WTC11 (cell line): ENCODE measurements at regions not wholly inside any gene's neighbourhood (a gene's known extent, or its start where the extent isn't known, plus 50 kb on each side); places are given as distances from the start of the nearest gene placed in this dataset.

Experiments used
- ATAC-seq: fragments of 200-7000 bp; cut with Tn5 transposase; 2 replicates; pipeline ENCODE4 v1.10.0; 2021; ENCODE audit warnings: mild to moderate bottlenecking, moderate library complexity
- CTCF ChIA-PET: fragments of 300-600 bp; sonication (Branson Sonifier 250); formaldehyde crosslinking; loops from one replicate; lab custom pipeline; 2021; ENCODE audit warnings: antibody characterized with exemption; lab: Charles Lee
- POLR2A ChIA-PET: fragments of 350-600 bp; sonication (Branson Sonifier 250); formaldehyde crosslinking; loops from one replicate; lab custom pipeline; 2021; ENCODE audit warnings: antibody characterized with exemption; lab: Charles Lee
- DNase-seq: peaks from one replicate; pipeline ENCODE4 v3.0.0; 2021; ENCODE audit warnings: low spot score
- H3K27ac Mint-ChIP-seq: 2 replicates; pipeline ENCODE4 v1.8.0; 2021; ENCODE audit warnings: mixed read lengths
- H3K27me3 Mint-ChIP-seq: 2 replicates; pipeline ENCODE4 v1.8.0; 2021; ENCODE audit warnings: low read depth, mild to moderate bottlenecking, moderate library complexity, mixed read lengths
- H3K36me3 Mint-ChIP-seq: 2 replicates; pipeline ENCODE4 v1.8.0; 2021; ENCODE audit warnings: mixed read lengths
- H3K4me1 Mint-ChIP-seq: 2 replicates; pipeline ENCODE4 v1.8.0; 2022; ENCODE audit warnings: mixed read lengths
- H3K4me3 Mint-ChIP-seq: 2 replicates; pipeline ENCODE4 v1.8.0; 2021; ENCODE audit warnings: mild to moderate bottlenecking, moderate library complexity, mixed read lengths
- H3K9me3 Mint-ChIP-seq: 2 replicates; pipeline ENCODE4 v1.8.0; 2021; ENCODE audit warnings: mixed read lengths
- ETV6 ChIP-seq: sonication (generic); formaldehyde crosslinking; IDR thresholded peaks from 2 replicates; pipeline ENCODE4 v1.8.1; 2022; ENCODE audit warnings: mild to moderate bottlenecking, missing genetic modification reagents
- HMGA2 ChIP-seq: fragments of 250-450 bp; sonication (Bioruptor Pico); IDR thresholded peaks from 2 replicates; pipeline ENCODE4 v1.4.0; 2021; ENCODE audit warnings: mild to moderate bottlenecking, moderate library complexity
- JUN ChIP-seq: sonication (generic); formaldehyde crosslinking; IDR thresholded peaks from 2 replicates; pipeline ENCODE4 v1.8.0; 2023; ENCODE audit warnings: mild to moderate bottlenecking, missing genetic modification reagents
- NR1H2 ChIP-seq: sonication (generic); formaldehyde crosslinking; IDR thresholded peaks from 2 replicates; pipeline ENCODE4 v1.9.0; 2021; ENCODE audit warnings: mild to moderate bottlenecking, moderate library complexity, missing genetic modification reagents
- NR3C1 ChIP-seq: sonication (generic); formaldehyde crosslinking; conservative IDR thresholded peaks from 2 replicates; pipeline ENCODE4 v1.8.1; 2023; ENCODE audit warnings: low read depth, mild to moderate bottlenecking, missing genetic modification reagents
- RORB ChIP-seq: fragments of 250-450 bp; sonication (Bioruptor Pico); IDR thresholded peaks from 2 replicates; pipeline ENCODE4 v1.9.0; 2021; ENCODE audit warnings: mild to moderate bottlenecking
- TEAD1 ChIP-seq: sonication (generic); formaldehyde crosslinking; IDR thresholded peaks from 2 replicates; pipeline ENCODE4 v1.8.0; 2022; ENCODE audit warnings: mild to moderate bottlenecking, missing genetic modification reagents
- ZBTB21 ChIP-seq: sonication (generic); formaldehyde crosslinking; IDR thresholded peaks from 2 replicates; pipeline ENCODE4 v1.8.1; 2023; ENCODE audit warnings: mild to moderate bottlenecking, missing genetic modification reagents, borderline replicate concordance
- ZNF232 ChIP-seq: sonication (generic); formaldehyde crosslinking; IDR thresholded peaks from 2 replicates; pipeline ENCODE4 v1.8.0; 2022; ENCODE audit warnings: mild to moderate bottlenecking, missing genetic modification reagents
- ZNF263 ChIP-seq: sonication (generic); formaldehyde crosslinking; IDR thresholded peaks from 2 replicates; pipeline ENCODE4 v1.8.1; 2022; ENCODE audit warnings: low read depth, mild to moderate bottlenecking, moderate library complexity, missing genetic modification reagents
- ZNF423 ChIP-seq: fragments of 250-450 bp; sonication (Bioruptor Pico); IDR thresholded peaks from 2 replicates; pipeline ENCODE4 v2.1.2; 2022; ENCODE audit warnings: mild to moderate bottlenecking, moderate library complexity
- TF ChIP-seq, protein P1 (sequence below): sonication (generic); formaldehyde crosslinking; IDR thresholded peaks from 2 replicates; pipeline ENCODE4 v1.8.1; 2022; ENCODE audit warnings: low read depth, mild to moderate bottlenecking, moderate library complexity, missing genetic modification reagents, borderline replicate concordance
- TF ChIP-seq, protein P2 (sequence below): fragments of 250-450 bp; sonication (Bioruptor Pico); IDR thresholded peaks from 2 replicates; pipeline ENCODE4 v2.1.2; 2022; ENCODE audit warnings: mild to moderate bottlenecking, moderate library complexity
- TF ChIP-seq, protein P3 (sequence below): sonication (generic); formaldehyde crosslinking; IDR thresholded peaks from 2 replicates; pipeline ENCODE4 v1.8.0; 2022; ENCODE audit warnings: mild to moderate bottlenecking, missing genetic modification reagents
- TF ChIP-seq, protein P4 (sequence below): fragments of 200-600 bp; IDR thresholded peaks from 2 replicates; pipeline ENCODE4 v1.8.0; 2022; ENCODE audit warnings: antibody characterized with exemption
- TF ChIP-seq, protein P5 (sequence below): sonication (generic); formaldehyde crosslinking; IDR thresholded peaks from 2 replicates; pipeline ENCODE4 v1.8.1; 2023; ENCODE audit warnings: mild to moderate bottlenecking, missing genetic modification reagents, borderline replicate concordance
- TF ChIP-seq, protein P6 (sequence below): sonication (generic); formaldehyde crosslinking; IDR thresholded peaks from 2 replicates; pipeline ENCODE4 v1.8.1; 2023; ENCODE audit warnings: mild to moderate bottlenecking, missing genetic modification reagents, moderate library complexity

DNA sequence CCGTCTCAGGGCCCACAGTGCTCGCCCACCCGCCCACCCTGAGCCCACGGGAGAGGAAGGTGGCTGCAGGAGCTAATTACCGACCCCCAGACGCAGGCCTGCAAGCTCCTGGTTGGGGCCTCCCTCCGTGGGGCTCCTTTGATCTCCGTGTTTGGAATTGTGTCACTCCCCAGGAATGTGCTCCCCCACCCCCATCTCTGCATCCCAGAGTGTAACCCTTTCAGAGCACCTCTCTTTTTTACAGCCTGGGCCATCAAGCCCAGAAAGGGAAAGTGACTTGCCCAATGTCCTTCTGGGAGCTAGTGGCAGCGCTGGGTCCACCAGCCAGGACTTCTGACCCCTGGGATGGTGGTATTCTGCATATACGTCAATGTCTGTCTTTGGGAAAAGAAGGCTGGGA lies 335.1 kb downstream of the CYRIA start:
- H3K27me3 Mint-ChIP-seq: peaks cover 17% of the 10 kb centered on the region
- H3K9me3 Mint-ChIP-seq: no peaks in the 10 kb centered on the region
- H3K4me3 Mint-ChIP-seq: peak overlapping the region; percentile 9
- POLR2A ChIA-PET: no interaction called here
- peaks cover 53% of the 10 kb centered on the region for H3K4me1 Mint-ChIP-seq
- DNase-seq (peak; percentile 49), ATAC-seq (peak; percentile 65)
- no peaks in the 10 kb centered on the region for H3K36me3 Mint-ChIP-seq
- TF ChIP-seq ZNF423 (CRISPR knock-in tag) (no peak), TEAD1 (no peak), ZNF232 (no peak), JUN (CRISPR knock-in tag) (no peak), NR1H2 (CRISPR knock-in tag) (no peak), NR3C1 (CRISPR knock-in tag) (no peak)
- TF ChIP-seq, protein P1, sequence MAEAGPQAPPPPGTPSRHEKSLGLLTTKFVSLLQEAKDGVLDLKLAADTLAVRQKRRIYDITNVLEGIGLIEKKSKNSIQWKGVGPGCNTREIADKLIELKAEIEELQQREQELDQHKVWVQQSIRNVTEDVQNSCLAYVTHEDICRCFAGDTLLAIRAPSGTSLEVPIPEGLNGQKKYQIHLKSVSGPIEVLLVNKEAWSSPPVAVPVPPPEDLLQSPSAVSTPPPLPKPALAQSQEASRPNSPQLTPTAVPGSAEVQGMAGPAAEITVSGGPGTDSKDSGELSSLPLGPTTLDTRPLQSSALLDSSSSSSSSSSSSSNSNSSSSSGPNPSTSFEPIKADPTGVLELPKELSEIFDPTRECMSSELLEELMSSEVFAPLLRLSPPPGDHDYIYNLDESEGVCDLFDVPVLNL (CRISPR knock-in tag): no peak
- TF ChIP-seq, protein P2, sequence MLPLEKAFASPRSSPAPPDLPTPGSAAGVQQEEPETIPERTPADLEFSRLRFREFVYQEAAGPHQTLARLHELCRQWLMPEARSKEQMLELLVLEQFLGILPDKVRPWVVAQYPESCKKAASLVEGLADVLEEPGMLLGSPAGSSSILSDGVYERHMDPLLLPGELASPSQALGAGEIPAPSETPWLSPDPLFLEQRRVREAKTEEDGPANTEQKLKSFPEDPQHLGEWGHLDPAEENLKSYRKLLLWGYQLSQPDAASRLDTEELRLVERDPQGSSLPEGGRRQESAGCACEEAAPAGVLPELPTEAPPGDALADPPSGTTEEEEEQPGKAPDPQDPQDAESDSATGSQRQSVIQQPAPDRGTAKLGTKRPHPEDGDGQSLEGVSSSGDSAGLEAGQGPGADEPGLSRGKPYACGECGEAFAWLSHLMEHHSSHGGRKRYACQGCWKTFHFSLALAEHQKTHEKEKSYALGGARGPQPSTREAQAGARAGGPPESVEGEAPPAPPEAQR (CRISPR knock-in tag): no peak
- TF ChIP-seq, protein P3, sequence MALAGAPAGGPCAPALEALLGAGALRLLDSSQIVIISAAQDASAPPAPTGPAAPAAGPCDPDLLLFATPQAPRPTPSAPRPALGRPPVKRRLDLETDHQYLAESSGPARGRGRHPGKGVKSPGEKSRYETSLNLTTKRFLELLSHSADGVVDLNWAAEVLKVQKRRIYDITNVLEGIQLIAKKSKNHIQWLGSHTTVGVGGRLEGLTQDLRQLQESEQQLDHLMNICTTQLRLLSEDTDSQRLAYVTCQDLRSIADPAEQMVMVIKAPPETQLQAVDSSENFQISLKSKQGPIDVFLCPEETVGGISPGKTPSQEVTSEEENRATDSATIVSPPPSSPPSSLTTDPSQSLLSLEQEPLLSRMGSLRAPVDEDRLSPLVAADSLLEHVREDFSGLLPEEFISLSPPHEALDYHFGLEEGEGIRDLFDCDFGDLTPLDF: no peak
- TF ChIP-seq, protein P4, sequence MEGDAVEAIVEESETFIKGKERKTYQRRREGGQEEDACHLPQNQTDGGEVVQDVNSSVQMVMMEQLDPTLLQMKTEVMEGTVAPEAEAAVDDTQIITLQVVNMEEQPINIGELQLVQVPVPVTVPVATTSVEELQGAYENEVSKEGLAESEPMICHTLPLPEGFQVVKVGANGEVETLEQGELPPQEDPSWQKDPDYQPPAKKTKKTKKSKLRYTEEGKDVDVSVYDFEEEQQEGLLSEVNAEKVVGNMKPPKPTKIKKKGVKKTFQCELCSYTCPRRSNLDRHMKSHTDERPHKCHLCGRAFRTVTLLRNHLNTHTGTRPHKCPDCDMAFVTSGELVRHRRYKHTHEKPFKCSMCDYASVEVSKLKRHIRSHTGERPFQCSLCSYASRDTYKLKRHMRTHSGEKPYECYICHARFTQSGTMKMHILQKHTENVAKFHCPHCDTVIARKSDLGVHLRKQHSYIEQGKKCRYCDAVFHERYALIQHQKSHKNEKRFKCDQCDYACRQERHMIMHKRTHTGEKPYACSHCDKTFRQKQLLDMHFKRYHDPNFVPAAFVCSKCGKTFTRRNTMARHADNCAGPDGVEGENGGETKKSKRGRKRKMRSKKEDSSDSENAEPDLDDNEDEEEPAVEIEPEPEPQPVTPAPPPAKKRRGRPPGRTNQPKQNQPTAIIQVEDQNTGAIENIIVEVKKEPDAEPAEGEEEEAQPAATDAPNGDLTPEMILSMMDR: no peak
- TF ChIP-seq, protein P5, sequence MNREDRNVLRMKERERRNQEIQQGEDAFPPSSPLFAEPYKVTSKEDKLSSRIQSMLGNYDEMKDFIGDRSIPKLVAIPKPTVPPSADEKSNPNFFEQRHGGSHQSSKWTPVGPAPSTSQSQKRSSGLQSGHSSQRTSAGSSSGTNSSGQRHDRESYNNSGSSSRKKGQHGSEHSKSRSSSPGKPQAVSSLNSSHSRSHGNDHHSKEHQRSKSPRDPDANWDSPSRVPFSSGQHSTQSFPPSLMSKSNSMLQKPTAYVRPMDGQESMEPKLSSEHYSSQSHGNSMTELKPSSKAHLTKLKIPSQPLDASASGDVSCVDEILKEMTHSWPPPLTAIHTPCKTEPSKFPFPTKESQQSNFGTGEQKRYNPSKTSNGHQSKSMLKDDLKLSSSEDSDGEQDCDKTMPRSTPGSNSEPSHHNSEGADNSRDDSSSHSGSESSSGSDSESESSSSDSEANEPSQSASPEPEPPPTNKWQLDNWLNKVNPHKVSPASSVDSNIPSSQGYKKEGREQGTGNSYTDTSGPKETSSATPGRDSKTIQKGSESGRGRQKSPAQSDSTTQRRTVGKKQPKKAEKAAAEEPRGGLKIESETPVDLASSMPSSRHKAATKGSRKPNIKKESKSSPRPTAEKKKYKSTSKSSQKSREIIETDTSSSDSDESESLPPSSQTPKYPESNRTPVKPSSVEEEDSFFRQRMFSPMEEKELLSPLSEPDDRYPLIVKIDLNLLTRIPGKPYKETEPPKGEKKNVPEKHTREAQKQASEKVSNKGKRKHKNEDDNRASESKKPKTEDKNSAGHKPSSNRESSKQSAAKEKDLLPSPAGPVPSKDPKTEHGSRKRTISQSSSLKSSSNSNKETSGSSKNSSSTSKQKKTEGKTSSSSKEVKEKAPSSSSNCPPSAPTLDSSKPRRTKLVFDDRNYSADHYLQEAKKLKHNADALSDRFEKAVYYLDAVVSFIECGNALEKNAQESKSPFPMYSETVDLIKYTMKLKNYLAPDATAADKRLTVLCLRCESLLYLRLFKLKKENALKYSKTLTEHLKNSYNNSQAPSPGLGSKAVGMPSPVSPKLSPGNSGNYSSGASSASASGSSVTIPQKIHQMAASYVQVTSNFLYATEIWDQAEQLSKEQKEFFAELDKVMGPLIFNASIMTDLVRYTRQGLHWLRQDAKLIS (CRISPR knock-in tag): no peak
- CTCF ChIA-PET: interaction anchor here (1.0 to 1.8 kb wide), 6 partner anchors 27 to 391 kb away, joined by 3 to 6 read pairs (median 4); no protein-coding TSS in a partner anchor
- H3K27ac Mint-ChIP-seq: no peak overlapping the region

DNA sequence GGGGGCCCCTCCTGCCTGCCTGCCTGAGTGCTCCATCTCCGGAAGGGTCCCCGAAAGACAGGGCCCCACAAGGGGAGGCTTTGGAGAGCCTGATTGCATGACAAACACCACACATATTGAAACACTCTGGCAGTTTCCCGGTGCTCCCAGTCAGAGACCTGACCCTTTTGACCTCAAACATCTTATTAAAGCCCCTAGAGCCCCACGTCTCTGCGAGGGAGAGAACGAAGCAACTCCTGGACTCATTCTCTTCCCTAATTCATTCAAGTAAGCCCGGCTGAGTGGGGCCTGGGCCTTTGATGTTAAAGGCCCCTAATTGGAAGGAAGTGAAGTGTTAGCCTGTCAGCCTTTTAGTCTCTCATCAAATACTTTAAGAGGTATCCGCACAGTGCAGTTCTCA lies 335.6 kb downstream of the CYRIA start:
- no peak overlapping the region; the same call in 1 of the 2 replicates for H3K4me3 Mint-ChIP-seq
- no peak for DNase-seq
- ChIA-PET CTCF (interaction anchor here (1.0 to 1.8 kb wide), 6 partner anchors 27 to 391 kb away, joined by 3 to 6 read pairs (median 4); no protein-coding TSS in a partner anchor), POLR2A (no interaction called here)
- H3K27me3 Mint-ChIP-seq: peaks cover 17% of the 10 kb centered on the region
- H3K4me1 Mint-ChIP-seq: peaks cover 52% of the 10 kb centered on the region
- ATAC-seq: peak; percentile 46
- H3K36me3 Mint-ChIP-seq: no peaks in the 10 kb centered on the region
- no peak overlapping the region for H3K27ac Mint-ChIP-seq
- H3K9me3 Mint-ChIP-seq: no peaks in the 10 kb centered on the region
- peak; percentile 79 for TF ChIP-seq ZNF263 (CRISPR knock-in tag)
- no peak for TF ChIP-seq ETV6

DNA sequence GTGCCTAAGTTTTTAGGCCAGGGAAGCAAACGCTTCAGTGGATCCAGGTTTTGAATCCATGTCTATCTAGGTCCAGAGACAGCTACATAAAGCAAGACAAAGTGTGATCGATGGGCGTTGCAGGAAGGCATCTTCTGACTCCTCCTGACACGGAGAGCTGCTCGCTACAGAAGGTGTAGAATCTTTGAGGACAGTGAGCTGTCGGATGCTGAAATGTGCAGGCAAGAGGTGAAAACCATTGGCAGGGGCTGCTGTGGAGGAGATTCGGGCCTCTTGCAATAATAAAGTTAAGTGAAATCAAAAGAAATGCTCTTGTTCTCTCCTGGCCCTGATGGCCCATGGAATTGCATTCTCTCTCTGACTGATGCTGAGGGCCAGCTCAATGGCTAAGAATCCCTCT lies 336.2 kb downstream of the CYRIA start:
- Mint-ChIP-seq H3K36me3 (no peaks in the 10 kb centered on the region), H3K27me3 (peaks cover 17% of the 10 kb centered on the region), H3K27ac (no peak overlapping the region), H3K4me3 (no peak overlapping the region), H3K4me1 (peaks cover 51% of the 10 kb centered on the region), H3K9me3 (no peaks in the 10 kb centered on the region)
- POLR2A ChIA-PET: no interaction called here
- no peak for DNase-seq
- no peak for ATAC-seq
- CTCF ChIA-PET: interaction anchor here (0.5 to 1.8 kb wide), 4 partner anchors 47 to 717 kb away, joined by 3 to 6 read pairs (median 4); no protein-coding TSS in a partner anchor
- TF ChIP-seq, protein P5 (CRISPR knock-in tag): no peak
- TF ChIP-seq, protein P6, sequence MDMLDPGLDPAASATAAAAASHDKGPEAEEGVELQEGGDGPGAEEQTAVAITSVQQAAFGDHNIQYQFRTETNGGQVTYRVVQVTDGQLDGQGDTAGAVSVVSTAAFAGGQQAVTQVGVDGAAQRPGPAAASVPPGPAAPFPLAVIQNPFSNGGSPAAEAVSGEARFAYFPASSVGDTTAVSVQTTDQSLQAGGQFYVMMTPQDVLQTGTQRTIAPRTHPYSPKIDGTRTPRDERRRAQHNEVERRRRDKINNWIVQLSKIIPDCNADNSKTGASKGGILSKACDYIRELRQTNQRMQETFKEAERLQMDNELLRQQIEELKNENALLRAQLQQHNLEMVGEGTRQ (CRISPR knock-in tag): no peak
- TF ChIP-seq RORB (CRISPR knock-in tag) (no peak), ZBTB21 (CRISPR knock-in tag) (no peak), HMGA2 (CRISPR knock-in tag) (no peak)
